ENCODE measurements at regions not wholly inside any gene's neighbourhood (a gene's known extent, or its start where the extent isn't known, plus 50 kb on each side); places are given as distances from the start of the nearest gene placed in this dataset.

DNA sequence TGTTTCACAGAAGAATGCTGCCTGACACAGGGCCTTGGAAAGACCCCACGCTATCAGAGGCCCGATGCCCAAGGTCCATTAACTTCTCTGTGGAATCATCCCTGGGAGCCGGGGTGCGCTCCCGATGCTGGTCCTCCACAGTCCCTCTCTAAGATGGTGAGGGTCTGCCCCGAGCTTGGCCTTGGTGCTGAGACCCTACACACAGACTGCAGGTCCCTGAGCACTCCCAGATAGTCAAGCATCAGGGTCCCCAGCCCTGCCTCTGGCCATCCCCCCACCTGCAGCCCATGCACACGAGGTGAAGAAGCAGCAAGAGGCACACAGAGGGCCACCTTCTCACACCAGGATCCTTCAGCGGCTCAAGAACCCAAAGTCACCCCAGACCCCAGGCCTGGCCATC lies 263.3 kb downstream of the MYCN start:
- TF ChIP-seq, protein P1, sequence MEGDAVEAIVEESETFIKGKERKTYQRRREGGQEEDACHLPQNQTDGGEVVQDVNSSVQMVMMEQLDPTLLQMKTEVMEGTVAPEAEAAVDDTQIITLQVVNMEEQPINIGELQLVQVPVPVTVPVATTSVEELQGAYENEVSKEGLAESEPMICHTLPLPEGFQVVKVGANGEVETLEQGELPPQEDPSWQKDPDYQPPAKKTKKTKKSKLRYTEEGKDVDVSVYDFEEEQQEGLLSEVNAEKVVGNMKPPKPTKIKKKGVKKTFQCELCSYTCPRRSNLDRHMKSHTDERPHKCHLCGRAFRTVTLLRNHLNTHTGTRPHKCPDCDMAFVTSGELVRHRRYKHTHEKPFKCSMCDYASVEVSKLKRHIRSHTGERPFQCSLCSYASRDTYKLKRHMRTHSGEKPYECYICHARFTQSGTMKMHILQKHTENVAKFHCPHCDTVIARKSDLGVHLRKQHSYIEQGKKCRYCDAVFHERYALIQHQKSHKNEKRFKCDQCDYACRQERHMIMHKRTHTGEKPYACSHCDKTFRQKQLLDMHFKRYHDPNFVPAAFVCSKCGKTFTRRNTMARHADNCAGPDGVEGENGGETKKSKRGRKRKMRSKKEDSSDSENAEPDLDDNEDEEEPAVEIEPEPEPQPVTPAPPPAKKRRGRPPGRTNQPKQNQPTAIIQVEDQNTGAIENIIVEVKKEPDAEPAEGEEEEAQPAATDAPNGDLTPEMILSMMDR (IDR thresholded peaks at IDR 0.05; ENCODE audit: insufficient read depth, low read length, poor library complexity, severe bottlenecking), result no peak
- TF ChIP-seq EZH2phosphoT487 (conservative IDR thresholded peaks at IDR 0.05; ENCODE audit: low read length), result no peak
